GM12878 (cell line): ENCODE measurements at regions not wholly inside any gene's neighbourhood (a gene's known extent, or its start where the extent isn't known, plus 50 kb on each side); places are given as distances from the start of the nearest gene placed in this dataset.

Experiments
- ATAC-seq: fragments of 200-7000 bp; cut with Tn5 transposase; 3 replicates; pipeline ENCODE4 v1.9.1; 2020; ENCODE audit warnings: mild to moderate bottlenecking, moderate library complexity
- BruUV-seq: library from RNA; stranded (reverse); fragments of 400-500 nt; replicated peaks from 2 replicates; lab custom pipeline; 2021; lab: Mats Ljungman, UMichigan
- CTCF ChIA-PET: fragments of 300-600 bp; sonication (Branson Sonifier 250); formaldehyde crosslinking; extraction: SDS; loops from one replicate; lab custom pipeline; 2021; ENCODE audit warnings: inconsistent platforms; lab: Yijun Ruan, JAX
- POLR2A ChIA-PET: fragments of 350-600 bp; formaldehyde crosslinking; extraction: SDS; loops from one replicate; lab custom pipeline; 2021; ENCODE audit warnings: inconsistent platforms; lab: Charles Lee
- RAD21 ChIA-PET: fragments of 300-600 bp; sonication (Branson Sonifier 250); formaldehyde crosslinking; loops from one replicate; lab custom pipeline; 2023; ENCODE audit warnings: antibody characterized with exemption; ENCODE audit not compliant: unreplicated experiment; lab: Charles Lee
- SMC1A ChIA-PET: fragments of 300-600 bp; sonication (Branson Sonifier 250); formaldehyde crosslinking; loops from one replicate; lab custom pipeline; 2023; ENCODE audit not compliant: unreplicated experiment, uncharacterized antibody; lab: Charles Lee
- DNase-seq: peaks from one replicate; pipeline ENCODE4 v3.0.0-alpha.2; 2011; ENCODE audit warnings: low read depth, low spot score
- FAIRE-seq: peaks from 3 replicates; lab custom pipeline; 2011; peaks lifted over from hg19 to GRCh38; lab: Jason Lieb, UNC
- H2AFZ ChIP-seq: 2 replicates; pipeline ENCODE4 v1.6.0; 2011; ENCODE audit warnings: low read depth, low read length, control low read depth; ENCODE audit not compliant: control insufficient read depth
- H3K27ac ChIP-seq: 2 replicates; pipeline ENCODE4 v1.5.1; 2011; ENCODE audit warnings: control low read depth; ENCODE audit not compliant: control insufficient read depth, insufficient read depth
- H3K27me3 ChIP-seq, 2 experiments: replicated peaks in 1 of 2; 2 replicates each; pipeline versions ENCODE4 v1.6.0 to v1.6.1; 2011; ENCODE audit warnings: low read length in 1 of 2; ENCODE audit not compliant: control insufficient read depth in 2 of 2, insufficient read depth in 2 of 2
- H3K36me3 ChIP-seq, 2 experiments: 2 replicates each; pipeline ENCODE4 v1.5.1; 2011; ENCODE audit warnings: low read length in 1 of 2; ENCODE audit not compliant: control insufficient read depth in 2 of 2, insufficient read depth in 2 of 2
- H3K4me1 ChIP-seq: 2 replicates; pipeline ENCODE4 v1.6.1; 2011; ENCODE audit warnings: mild to moderate bottlenecking, low read length, moderate library complexity, mixed read lengths; ENCODE audit not compliant: control insufficient read depth, insufficient read depth
- H3K4me2 ChIP-seq: 2 replicates; pipeline ENCODE4 v1.6.0; 2011; ENCODE audit warnings: control low read depth; ENCODE audit not compliant: control insufficient read depth, insufficient read depth
- H3K4me3 ChIP-seq: fragments of 200-600 bp; sonication (generic); 2 replicates; pipeline ENCODE4 v1.5.1; 2016
- H3K79me2 ChIP-seq: 2 replicates; pipeline ENCODE4 v1.6.0; 2011; ENCODE audit warnings: low read length; ENCODE audit not compliant: control insufficient read depth, insufficient read depth
- H3K9ac ChIP-seq: 2 replicates; pipeline ENCODE4 v1.8.0; 2011; ENCODE audit warnings: low read length, control low read depth, mixed read lengths; ENCODE audit not compliant: control insufficient read depth, insufficient read depth
- H3K9me3 ChIP-seq: replicated peaks from 3 replicates; pipeline ENCODE4 v1.5.1; 2011; ENCODE audit warnings: mild to moderate bottlenecking, low read length; ENCODE audit not compliant: control insufficient read depth, insufficient read depth
- H4K20me1 ChIP-seq: 2 replicates; pipeline ENCODE4 v1.6.0; 2011; ENCODE audit not compliant: control insufficient read depth, insufficient read depth
- CREB1 ChIP-seq: IDR thresholded peaks from 2 replicates; pipeline ENCODE4 v1.6.1; 2012; ENCODE audit warnings: low read depth, mild to moderate bottlenecking, inconsistent platforms
- EP300 ChIP-seq, 2 experiments: fragments of 150-350 bp in 1 of 2; IDR thresholded peaks; 2 replicates each; pipeline ENCODE4 v1.6.1; 2011 to 2012; ENCODE audit warnings: low read depth in 2 of 2, low read length in 2 of 2, borderline replicate concordance in 1 of 2, improper control_type of control experiment in 1 of 2, inconsistent platforms in 1 of 2; ENCODE audit not compliant: control insufficient read depth in 1 of 2
- SIN3A ChIP-seq: IDR thresholded peaks from 2 replicates; pipeline ENCODE4 v1.6.1; 2012; ENCODE audit warnings: low read depth, low read length, improper control_type of control experiment
- ZZZ3 ChIP-seq: IDR thresholded peaks from 2 replicates; pipeline ENCODE4 v1.6.1; 2011; ENCODE audit warnings: low read depth; ENCODE audit not compliant: control insufficient read depth, insufficient read length
- WGBS: methylation state at CpG from one replicate; pipeline ENCODE4 v1.1.6; 2016; ENCODE audit warnings: low lambda C conversion rate; ENCODE audit not compliant: insufficient replicate concordance, insufficient coverage; ENCODE audit errors: missing lambda C conversion rate; 5-methylcytosine and 5-hydroxymethylcytosine counted together
- in situ Hi-C: fragments of 300-500 bp; cut with MboI; formaldehyde crosslinking; loops from 9 replicates; pipeline ENCODE4 v1.14.3; 2018; ENCODE audit warnings: mixed read lengths
- intact Hi-C: fragments of 100-400 bp; cut with micrococcal nuclease; formaldehyde crosslinking; loops from one replicate; pipeline ENCODE4 v1.14.2; 2022; ENCODE audit not compliant: unreplicated experiment
- TF ChIP-seq, protein P1 (sequence below): fragments of 450-650 bp; IDR thresholded peaks from 2 replicates; pipeline ENCODE4 v1.6.1; 2017; ENCODE audit warnings: mild to moderate bottlenecking, low read depth, inconsistent platforms; ENCODE audit not compliant: poor library complexity, severe bottlenecking
- TF ChIP-seq, protein P2 (sequence below): fragments of 450-650 bp; IDR thresholded peaks from 2 replicates; pipeline ENCODE4 v1.6.1; 2016; ENCODE audit warnings: mild to moderate bottlenecking

DNA sequence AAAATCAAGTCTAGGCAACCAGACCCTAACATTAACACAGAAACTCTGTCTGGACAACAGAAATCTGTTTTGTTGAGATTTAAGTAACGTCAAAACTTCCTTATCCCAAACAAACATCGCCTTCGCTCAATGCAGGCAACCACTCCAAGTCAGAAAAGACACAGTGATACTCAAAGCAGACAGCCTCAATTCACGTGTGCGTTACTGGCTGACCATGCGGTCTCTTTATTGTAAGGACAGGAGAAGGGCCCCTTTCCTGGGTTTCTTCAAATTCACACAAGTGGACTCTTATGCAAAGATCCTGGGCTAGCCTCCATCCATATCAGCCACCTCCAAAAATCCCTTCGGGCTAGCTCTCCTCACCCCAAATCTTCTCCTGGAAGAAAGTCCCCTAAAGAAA, 467.7 kb downstream of the SOX9 start:
- Histone ChIP-seq H3K36me3 (no peaks in the 10 kb centered on the region), H3K9ac (no peak overlapping the region), H3K4me2 (no peak overlapping the region), H3K9me3 (no peaks in the 10 kb centered on the region; the same call in 2 of the 3 replicates), H3K4me1 (no peaks in the 10 kb centered on the region), H3K27me3 (no peaks in the 10 kb centered on the region; a peak in 2 of 4 replicates), H3K27ac (no peak overlapping the region), H2AFZ (no peak overlapping the region), H3K79me2 (no peaks in the 10 kb centered on the region)
- ChIA-PET POLR2A (interaction anchor here (0.8 to 4.1 kb wide), 13 partner anchors 8 to 578 kb away, joined by 3 to 52 read pairs (median 5); no protein-coding TSS in a partner anchor), CTCF (interaction anchor here (0.8 to 5.5 kb wide), 14 partner anchors 9 to 569 kb away, joined by 3 to 66 read pairs (median 4); no protein-coding TSS in a partner anchor)
- intact Hi-C loops = no loop called here
- 59% methylated on average over 7 of the region's 7 CpGs for WGBS
- in situ Hi-C loops = no loop called here
- no peak for ATAC-seq
- BruUV-seq = no TSS peak
- TF ChIP-seq, protein P1, sequence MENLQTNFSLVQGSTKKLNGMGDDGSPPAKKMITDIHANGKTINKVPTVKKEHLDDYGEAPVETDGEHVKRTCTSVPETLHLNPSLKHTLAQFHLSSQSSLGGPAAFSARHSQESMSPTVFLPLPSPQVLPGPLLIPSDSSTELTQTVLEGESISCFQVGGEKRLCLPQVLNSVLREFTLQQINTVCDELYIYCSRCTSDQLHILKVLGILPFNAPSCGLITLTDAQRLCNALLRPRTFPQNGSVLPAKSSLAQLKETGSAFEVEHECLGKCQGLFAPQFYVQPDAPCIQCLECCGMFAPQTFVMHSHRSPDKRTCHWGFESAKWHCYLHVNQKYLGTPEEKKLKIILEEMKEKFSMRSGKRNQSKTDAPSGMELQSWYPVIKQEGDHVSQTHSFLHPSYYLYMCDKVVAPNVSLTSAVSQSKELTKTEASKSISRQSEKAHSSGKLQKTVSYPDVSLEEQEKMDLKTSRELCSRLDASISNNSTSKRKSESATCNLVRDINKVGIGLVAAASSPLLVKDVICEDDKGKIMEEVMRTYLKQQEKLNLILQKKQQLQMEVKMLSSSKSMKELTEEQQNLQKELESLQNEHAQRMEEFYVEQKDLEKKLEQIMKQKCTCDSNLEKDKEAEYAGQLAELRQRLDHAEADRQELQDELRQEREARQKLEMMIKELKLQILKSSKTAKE = no peak
- TF ChIP-seq ZZZ3 (no peak), CREB1 (no peak), SIN3A (peak; percentile 16; the same call in 1 of the 2 replicates), EP300 (IDR thresholded peaks at IDR 0.05; ENCODE audit: borderline replicate concordance in 1 of 2, control insufficient read depth in 1 of 2, low read depth in 2 of 2, low read length in 2 of 2) (no peak)
- TF ChIP-seq, protein P2, sequence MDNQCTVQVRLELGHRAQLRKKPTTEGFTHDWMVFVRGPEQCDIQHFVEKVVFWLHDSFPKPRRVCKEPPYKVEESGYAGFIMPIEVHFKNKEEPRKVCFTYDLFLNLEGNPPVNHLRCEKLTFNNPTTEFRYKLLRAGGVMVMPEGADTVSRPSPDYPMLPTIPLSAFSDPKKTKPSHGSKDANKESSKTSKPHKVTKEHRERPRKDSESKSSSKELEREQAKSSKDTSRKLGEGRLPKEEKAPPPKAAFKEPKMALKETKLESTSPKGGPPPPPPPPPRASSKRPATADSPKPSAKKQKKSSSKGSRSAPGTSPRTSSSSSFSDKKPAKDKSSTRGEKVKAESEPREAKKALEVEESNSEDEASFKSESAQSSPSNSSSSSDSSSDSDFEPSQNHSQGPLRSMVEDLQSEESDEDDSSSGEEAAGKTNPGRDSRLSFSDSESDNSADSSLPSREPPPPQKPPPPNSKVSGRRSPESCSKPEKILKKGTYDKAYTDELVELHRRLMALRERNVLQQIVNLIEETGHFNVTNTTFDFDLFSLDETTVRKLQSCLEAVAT = 0 out of 2 replicates have a peak, but pooled peaks have one; percentile 37
- TF ChIP-seq, all 136 proteins: peak for 2
- no peak for FAIRE-seq
- Histone ChIP-seq H4K20me1 (no peaks in the 10 kb centered on the region), H3K4me3 (no peak overlapping the region)
- SMC1A ChIA-PET = interaction anchor here (0.9 to 5.2 kb wide), 15 partner anchors 10 to 481 kb away, joined by 3 to 50 read pairs (median 7); no protein-coding TSS in a partner anchor
- DNase-seq = no peak
- RAD21 ChIA-PET = interaction anchor here (1.1 to 4.1 kb wide), 17 partner anchors 8 to 603 kb away, joined by 3 to 43 read pairs (median 5); no protein-coding TSS in a partner anchor
